ENCODE measurements at regions not wholly inside any gene's neighbourhood (a gene's known extent, or its start where the extent isn't known, plus 50 kb on each side); places are given as distances from the start of the nearest gene placed in this dataset.

DNA sequence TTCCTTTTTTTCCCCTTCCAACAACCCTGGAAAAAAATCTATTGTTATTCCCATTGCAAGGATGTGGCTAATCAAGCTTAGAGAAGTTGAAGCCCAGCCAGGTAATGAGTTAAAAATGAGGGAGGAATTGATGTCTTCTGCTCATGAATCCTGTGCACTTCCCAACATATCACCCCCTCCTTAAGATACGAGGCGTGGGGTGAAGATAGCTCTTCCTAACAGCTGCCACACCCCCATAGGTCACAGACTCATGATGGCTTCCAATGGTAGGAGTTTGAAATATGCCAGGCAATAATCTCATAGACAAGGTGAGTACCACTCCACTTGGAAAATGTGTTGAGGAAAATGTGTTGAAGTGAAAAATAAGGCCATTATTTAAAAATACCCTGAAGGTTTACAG lies 71.3 kb upstream of the HECW1 start:
- H3K27me3 ChIP-seq (ENCODE audit: control insufficient read depth in 2 of 2, insufficient read depth in 2 of 2, low read length in 2 of 2): no peaks in the 10 kb centered on the region
- intact Hi-C loops (cut with micrococcal nuclease): no loop called here
- TF ChIP-seq, protein P1, sequence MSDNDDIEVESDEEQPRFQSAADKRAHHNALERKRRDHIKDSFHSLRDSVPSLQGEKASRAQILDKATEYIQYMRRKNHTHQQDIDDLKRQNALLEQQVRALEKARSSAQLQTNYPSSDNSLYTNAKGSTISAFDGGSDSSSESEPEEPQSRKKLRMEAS (IDR thresholded peaks at IDR 0.05; ENCODE audit: insufficient read depth, insufficient read length): no peak
- TF ChIP-seq POLR2A (IDR thresholded peaks at IDR 0.05; ENCODE audit: low read depth, low read length) (no peak), POLR2AphosphoS5 (IDR thresholded peaks at IDR 0.05; ENCODE audit: insufficient read depth, low read depth, low read length) (no peak), MYC (IDR thresholded peaks at IDR 0.05; ENCODE audit: low read depth, low read length) (no peak), JUN (IDR thresholded peaks at IDR 0.05; ENCODE audit: borderline replicate concordance, insufficient read depth, insufficient read length, low read depth) (no peak), FOS (IDR thresholded peaks at IDR 0.05; ENCODE audit: borderline replicate concordance, insufficient read depth, low read length) (no peak), EZH2 (IDR thresholded peaks at IDR 0.05; ENCODE audit: borderline replicate concordance, low read depth, low read length, severe bottlenecking) (no peak), GATA2 (IDR thresholded peaks at IDR 0.05; ENCODE audit: insufficient read depth, insufficient read length, low read depth, low read length) (no peak)
- TF ChIP-seq, protein P2, sequence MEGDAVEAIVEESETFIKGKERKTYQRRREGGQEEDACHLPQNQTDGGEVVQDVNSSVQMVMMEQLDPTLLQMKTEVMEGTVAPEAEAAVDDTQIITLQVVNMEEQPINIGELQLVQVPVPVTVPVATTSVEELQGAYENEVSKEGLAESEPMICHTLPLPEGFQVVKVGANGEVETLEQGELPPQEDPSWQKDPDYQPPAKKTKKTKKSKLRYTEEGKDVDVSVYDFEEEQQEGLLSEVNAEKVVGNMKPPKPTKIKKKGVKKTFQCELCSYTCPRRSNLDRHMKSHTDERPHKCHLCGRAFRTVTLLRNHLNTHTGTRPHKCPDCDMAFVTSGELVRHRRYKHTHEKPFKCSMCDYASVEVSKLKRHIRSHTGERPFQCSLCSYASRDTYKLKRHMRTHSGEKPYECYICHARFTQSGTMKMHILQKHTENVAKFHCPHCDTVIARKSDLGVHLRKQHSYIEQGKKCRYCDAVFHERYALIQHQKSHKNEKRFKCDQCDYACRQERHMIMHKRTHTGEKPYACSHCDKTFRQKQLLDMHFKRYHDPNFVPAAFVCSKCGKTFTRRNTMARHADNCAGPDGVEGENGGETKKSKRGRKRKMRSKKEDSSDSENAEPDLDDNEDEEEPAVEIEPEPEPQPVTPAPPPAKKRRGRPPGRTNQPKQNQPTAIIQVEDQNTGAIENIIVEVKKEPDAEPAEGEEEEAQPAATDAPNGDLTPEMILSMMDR (IDR thresholded peaks at IDR 0.05; ENCODE audit: extremely low read depth in 1 of 2, insufficient read depth in 1 of 2, low read depth in 1 of 2, low read length in 2 of 2): no peak
- H3K4me1 ChIP-seq (ENCODE audit: control insufficient read depth, extremely low read depth, insufficient read depth, low read length): no peaks in the 10 kb centered on the region
- FAIRE-seq: no peak
- H3K9ac ChIP-seq (replicated peaks; ENCODE audit: extremely low read depth, insufficient read depth, low read length): no peak overlapping the region
- no peak overlapping the region for H3K27ac ChIP-seq (ENCODE audit: insufficient read depth, low read depth, low read length)
- H2AFZ ChIP-seq (ENCODE audit: low read depth, low read length): no peak overlapping the region
- no peaks in the 10 kb centered on the region for H3K9me3 ChIP-seq (replicated peaks; ENCODE audit: control insufficient read depth, insufficient read depth, low read length)
- no peak overlapping the region for H3K4me3 ChIP-seq (replicated peaks in 1 of 3; ENCODE audit: insufficient read depth in 1 of 3, low read depth in 1 of 3, low read length in 3 of 3)
- ChIA-PET CTCF (no interaction called here), POLR2A (no interaction called here)
- H3K9me1 ChIP-seq (replicated peaks; ENCODE audit: control insufficient read depth, extremely low read depth, insufficient read depth, low read length): no peaks in the 10 kb centered on the region
- no TSS peak for BruUV-seq (replicated peaks)
- dilution Hi-C loops (cut with MboI; ENCODE audit: extremely low pct_ligation_motif_present, low sequenced_read_pairs): no loop called here
- H4K20me1 ChIP-seq (replicated peaks; ENCODE audit: control insufficient read depth, extremely low read depth, insufficient read depth, low read length): no peaks in the 10 kb centered on the region
- no peaks in the 10 kb centered on the region for H3K36me3 ChIP-seq (ENCODE audit: control insufficient read depth in 2 of 2, extremely low read depth in 1 of 2, insufficient read depth in 2 of 2, low read length in 2 of 2)
- no peaks in the 10 kb centered on the region for H3K79me2 ChIP-seq (ENCODE audit: control insufficient read depth, insufficient read depth, low read length)
- DNase-seq (ENCODE audit: low read depth, low spot score): no peak
- H3K4me2 ChIP-seq (ENCODE audit: insufficient read depth, low read length): no peak overlapping the region

Data from endothelial cell of umbilical vein (primary cell).